ENCODE measurements at regions not wholly inside any gene's neighbourhood (a gene's known extent, or its start where the extent isn't known, plus 50 kb on each side); places are given as distances from the start of the nearest gene placed in this dataset.

GRCh38 chr22:47301820-47302475 is 539.5 kb downstream of the TBC1D22A start:
- no peak overlapping the region for H3K27ac ChIP-seq
- TF ChIP-seq, protein P1, sequence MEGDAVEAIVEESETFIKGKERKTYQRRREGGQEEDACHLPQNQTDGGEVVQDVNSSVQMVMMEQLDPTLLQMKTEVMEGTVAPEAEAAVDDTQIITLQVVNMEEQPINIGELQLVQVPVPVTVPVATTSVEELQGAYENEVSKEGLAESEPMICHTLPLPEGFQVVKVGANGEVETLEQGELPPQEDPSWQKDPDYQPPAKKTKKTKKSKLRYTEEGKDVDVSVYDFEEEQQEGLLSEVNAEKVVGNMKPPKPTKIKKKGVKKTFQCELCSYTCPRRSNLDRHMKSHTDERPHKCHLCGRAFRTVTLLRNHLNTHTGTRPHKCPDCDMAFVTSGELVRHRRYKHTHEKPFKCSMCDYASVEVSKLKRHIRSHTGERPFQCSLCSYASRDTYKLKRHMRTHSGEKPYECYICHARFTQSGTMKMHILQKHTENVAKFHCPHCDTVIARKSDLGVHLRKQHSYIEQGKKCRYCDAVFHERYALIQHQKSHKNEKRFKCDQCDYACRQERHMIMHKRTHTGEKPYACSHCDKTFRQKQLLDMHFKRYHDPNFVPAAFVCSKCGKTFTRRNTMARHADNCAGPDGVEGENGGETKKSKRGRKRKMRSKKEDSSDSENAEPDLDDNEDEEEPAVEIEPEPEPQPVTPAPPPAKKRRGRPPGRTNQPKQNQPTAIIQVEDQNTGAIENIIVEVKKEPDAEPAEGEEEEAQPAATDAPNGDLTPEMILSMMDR (conservative IDR thresholded peaks at IDR 0.05): no peak

DNA sequence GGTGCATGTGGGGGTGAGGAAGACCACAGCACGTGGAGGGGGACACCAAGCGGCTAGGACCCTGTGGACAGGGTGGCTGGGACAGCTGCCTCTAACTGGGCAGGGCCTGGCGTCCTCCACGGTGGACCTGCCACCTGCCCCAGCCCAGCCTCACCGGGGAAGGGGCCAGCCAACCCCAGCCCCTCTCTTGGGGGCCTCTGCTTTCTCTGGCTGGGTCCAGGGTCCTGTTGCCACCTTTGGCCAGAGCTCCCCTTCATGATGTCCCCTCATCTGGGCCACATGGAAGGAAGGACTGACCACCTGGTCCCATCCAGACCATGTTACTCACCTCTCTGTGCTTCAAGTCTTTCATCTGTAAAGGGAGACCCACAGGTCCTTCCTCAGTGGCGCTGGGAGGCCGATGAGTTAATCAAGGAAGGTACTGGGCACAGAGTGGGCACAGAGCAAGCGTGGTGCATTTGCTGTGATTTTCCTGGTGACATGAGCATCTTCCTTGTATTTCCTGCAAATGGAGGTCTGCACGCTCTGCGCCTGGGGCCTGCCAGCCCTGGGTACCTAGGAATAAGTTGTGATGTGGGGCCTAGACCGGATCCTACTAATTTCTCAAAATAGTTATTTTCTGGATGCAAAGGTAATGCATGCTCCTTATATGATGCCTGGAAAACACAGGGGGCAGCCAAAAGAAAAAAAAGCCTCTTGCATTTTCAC is 538.4 kb downstream of the TBC1D22A start:
- H3K27ac ChIP-seq: no peak overlapping the region
- TF ChIP-seq, protein P1 (conservative IDR thresholded peaks at IDR 0.05): no peak

- TF ChIP-seq, protein P1 (conservative IDR thresholded peaks at IDR 0.05): no peak
- H3K27ac ChIP-seq: no peak overlapping the region
Measured at GRCh38 chr22:47299863-47300697, 537.6 kb downstream of the TBC1D22A start.

- H3K27ac ChIP-seq: no peak overlapping the region
- TF ChIP-seq, protein P1 (conservative IDR thresholded peaks at IDR 0.05): no peak
Measured at GRCh38 chr22:47299211-47299862, 536.9 kb downstream of the TBC1D22A start.

DNA sequence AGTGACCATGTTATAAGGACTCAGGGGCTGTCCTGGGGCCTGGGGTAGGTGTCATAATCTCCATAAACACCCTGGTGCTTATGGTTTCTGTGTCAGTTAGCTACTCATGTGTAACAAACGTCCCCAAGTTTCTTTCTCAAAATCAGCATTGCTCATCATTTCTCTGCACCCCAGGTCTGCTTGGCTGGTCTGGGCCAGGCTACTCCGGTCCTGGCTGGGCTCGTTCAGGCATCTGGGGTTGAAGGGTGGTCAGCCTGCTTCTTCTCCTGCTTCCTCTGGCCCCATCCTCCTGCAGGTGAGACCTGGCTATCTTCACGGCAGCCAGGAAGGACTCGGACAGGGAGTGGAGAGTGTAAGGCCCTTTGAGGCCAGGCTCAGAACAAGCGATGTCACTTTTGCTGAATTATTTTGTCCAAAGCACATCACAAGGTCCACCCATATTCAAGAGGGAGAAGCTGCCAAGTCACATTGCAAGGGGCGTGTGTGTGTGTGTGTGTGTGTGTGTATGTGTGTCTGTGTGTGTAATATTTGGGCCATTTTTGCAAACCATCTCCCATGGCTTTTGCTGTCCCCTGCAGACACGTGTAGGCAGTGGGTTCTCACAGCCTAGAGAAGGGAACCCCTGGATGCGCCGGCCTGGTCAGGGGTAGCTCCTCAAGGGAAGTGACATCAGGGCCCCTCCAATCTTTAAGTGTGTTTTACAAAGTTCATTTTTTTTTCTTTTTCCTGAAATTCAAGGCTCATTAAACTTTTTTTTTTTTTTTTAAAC is 535.8 kb downstream of the TBC1D22A start:
- TF ChIP-seq, protein P1 (conservative IDR thresholded peaks at IDR 0.05): no peak
- no peak overlapping the region for H3K27ac ChIP-seq

DNA sequence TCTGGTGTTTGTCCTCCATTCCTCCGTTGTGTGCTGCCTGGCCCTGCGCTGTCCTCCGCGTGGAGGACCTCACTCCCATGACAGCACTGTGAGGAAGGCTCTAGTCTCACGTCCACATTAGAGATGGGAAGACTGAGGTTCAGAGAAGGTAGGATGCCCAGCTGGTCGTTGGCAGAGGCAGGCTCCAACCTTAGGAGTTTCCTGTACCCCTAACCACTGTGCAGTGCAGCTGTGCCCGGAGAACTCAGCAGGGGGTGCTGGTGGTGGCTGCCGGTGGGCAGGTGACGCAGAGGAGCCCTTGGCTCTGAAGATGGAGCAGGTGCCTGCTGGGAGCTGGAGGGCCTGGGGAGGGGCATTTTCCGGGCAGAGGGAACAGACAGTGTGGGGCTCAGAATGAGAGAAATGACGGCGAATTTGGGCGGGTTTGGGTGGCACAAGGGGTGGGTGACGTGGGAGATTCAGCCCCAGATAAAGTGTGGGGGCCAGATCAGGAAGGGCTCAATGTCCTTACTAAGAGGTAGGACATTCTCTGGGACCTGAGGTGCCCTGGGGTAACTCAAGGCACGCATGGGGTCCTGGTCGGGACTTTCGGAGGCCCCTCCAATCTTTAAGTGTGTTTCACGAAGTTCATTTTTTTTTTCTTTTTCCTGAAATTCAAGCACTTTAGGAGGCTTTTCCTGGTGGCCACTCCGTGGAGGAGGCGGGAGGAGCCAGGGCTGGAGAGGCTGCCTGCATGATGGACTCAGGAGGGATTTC is 535.0 kb downstream of the TBC1D22A start:
- no peak overlapping the region for H3K27ac ChIP-seq
- TF ChIP-seq, protein P1 (conservative IDR thresholded peaks at IDR 0.05): no peak

Data from VCaP (cell line).